Bone marrow (tissue), 2 donors: ENCODE measurements at regions not wholly inside any gene's neighbourhood (a gene's known extent, or its start where the extent isn't known, plus 50 kb on each side); places are given as distances from the start of the nearest gene placed in this dataset.
"Not testable (repeated sequence)": the region's sequence is repeated elsewhere in the genome, so short reads cannot be mapped to it uniquely, and the experiment has no call there.

Experiments
- DNase-seq, 2 donors: peaks; one replicate each; lab custom pipeline; 2025; lab: John Stamatoyannopoulos, UW

DNA sequence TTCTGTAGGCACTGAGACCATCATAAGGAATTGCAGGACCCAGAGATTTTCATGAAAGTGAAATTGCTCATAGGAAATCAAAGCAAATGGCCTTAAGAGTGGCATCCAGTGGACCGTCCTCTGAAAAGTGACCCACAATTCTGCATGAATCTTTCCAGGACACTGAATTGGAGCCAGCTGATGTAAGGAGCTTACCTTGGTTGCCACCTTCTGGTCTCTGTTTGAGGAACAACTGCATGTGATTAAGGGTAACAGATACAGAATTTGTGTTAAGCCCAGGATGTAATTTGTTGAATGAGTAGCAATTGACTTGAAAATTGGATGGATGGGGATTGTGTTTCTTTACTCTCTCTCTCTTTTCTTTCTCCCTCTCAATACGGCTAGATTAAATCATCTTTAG, 49.9 kb upstream of the GAS1 start:
- DNase-seq = no peak

DNA sequence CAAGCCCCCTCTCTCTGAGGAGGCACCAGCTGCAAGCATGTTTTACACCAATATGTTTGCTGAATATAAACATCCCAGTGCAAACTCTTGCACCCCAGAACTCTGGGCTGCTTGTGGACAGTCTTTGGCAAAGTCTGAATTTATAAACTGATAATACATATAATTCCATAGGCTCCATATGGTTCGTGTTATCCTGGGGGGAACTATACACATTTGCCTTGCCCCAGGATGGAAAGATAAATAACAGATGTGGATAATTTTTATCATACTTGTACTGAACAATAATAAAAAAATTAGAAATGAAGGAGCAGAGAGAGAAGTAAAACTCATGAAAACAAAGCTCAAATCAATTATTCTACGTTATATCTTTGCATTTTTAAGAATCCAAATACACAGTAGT, 50.6 kb upstream of the GAS1 start:
- no peak for DNase-seq

DNA sequence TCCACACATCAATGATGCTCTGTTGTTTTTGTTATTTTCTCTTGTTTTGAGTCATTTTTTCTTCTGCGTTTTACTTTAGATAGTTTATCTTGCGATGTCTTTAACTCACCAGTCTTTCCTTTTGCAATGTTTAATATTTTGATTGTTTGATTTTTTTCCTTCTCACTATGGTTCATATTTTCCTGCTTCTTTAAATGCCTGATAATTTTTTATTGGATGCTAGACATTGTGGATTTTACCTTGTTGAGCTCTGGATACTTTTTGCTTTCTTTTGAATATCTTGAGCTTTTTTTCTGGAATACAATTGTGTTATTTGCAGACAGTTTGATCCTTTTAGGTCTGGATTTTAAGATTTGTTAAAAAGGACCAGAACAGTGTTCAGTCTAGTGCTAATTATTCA, 55.2 kb upstream of the GAS1 start:
- no peak for DNase-seq

- DNase-seq = no peak
Observed at GRCh38 chr9:87004016-87004415, 56.7 kb upstream of the GAS1 start.

DNA sequence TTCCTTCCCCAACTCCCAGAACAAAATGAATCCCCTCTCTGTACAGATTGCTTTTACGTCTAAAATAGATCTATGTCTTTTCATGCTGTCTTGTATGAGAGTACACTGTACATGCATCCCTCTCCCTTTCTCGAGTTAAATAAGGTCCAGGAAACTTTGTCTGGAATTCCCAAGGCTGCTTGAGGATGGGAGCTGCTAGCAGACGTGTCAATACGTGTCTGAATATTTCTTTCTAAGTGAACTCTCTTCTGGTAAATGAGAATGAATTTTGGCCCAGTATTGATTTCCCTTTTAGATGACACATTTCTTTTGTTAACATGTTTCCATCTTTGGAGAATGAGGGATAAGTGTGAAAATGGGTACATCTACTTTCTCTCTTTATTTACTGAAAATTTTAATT, 59.6 kb upstream of the GAS1 start:
- no peak for DNase-seq

DNA sequence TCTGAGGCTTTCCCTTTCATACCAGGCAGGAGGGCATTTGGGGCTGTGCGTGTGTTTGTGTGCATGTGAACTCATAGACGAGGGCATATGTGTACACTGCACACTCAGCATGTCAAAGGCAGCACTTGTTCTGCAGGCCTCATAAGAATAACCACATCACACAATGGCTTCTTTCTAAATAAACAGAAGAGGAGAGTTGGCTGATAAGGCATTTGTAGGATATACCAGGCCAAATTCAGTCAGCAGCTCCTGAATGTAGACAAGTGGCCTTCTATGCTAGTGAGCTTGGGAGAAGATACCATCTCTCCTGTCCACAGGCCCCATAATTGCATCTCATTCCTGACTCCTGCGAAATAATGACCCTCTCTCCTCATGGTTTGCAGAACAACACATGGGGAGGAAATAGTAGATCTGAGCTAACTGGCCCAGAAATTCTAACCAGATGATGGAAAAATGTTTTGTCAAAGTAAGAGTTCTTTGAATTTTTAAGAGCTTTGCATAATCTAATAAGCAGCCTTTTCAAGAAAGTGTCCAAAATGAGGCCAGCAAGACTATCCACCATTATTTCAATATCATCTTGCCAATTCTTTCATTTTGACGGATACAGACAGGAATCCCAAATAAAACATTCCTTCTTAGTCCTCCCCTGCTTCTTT, 60.5 kb upstream of the GAS1 start:
- no peak for DNase-seq

DNA sequence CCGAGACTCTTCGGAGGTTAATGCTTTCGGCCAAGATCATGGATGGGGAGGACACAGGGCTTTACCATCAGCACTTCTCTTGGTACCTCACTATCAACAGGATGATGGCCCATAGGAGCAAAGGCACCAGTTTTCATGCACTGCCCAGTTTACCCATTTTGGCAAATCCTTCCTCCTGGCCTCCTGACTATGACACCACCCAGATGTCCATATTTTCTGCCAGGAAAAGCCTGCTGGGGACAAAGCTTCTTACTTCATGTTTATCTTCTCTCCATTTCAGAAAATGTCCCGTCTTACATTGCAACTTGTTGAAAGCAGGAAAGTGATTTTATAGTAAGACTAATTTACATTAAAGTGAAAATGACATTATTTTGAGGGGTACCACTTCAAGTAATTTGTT, 61.4 kb upstream of the GAS1 start:
- no peak for DNase-seq

DNA sequence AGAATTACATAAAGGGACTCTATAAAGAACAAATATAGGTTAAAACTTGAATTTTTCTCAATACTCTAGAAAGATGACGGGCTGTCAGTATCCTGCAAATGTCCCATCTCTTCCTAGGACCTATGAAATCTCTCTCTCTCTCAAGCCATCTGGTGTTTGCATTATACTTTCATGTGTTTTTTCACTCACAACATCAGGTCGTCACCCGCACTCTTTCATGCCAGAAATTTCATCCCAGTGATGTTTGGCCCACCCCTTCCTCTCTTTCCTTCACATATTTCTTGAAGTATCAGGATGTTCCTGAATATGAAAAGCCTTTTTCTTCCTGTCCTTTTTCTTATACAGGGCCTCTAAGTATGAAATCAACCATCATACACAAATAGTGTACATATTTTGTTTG, 63.3 kb upstream of the GAS1 start:
- DNase-seq = no peak

GRCh38 chr9:87011551-87011950, 64.2 kb upstream of the GAS1 start:
- no peak for DNase-seq

DNA sequence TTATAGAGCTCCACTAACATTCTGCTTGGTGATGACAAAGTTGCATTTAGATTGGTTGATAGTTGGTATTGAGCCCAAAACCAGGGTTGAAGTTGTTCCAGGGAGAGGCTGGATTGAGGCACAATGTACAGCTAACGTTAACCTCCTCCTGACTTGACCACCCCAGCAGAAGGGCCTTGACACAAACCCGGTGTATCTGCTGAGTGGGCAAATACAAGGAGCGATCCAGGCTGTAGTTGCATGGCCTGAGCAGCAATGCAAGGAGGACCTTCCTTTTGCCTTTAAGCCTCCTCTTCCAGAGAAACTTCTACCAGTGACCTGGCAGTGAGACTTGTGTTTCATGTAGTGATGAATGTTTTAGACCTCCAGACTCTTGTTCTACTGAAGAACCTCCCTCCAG, 66.2 kb upstream of the GAS1 start:
- no peak for DNase-seq

- DNase-seq = no peak
Observed at GRCh38 chr9:87014436-87014835, 67.1 kb upstream of the GAS1 start.

GRCh38 chr9:87016681-87017080, 69.4 kb upstream of the GAS1 start:
- DNase-seq = no peak

DNA sequence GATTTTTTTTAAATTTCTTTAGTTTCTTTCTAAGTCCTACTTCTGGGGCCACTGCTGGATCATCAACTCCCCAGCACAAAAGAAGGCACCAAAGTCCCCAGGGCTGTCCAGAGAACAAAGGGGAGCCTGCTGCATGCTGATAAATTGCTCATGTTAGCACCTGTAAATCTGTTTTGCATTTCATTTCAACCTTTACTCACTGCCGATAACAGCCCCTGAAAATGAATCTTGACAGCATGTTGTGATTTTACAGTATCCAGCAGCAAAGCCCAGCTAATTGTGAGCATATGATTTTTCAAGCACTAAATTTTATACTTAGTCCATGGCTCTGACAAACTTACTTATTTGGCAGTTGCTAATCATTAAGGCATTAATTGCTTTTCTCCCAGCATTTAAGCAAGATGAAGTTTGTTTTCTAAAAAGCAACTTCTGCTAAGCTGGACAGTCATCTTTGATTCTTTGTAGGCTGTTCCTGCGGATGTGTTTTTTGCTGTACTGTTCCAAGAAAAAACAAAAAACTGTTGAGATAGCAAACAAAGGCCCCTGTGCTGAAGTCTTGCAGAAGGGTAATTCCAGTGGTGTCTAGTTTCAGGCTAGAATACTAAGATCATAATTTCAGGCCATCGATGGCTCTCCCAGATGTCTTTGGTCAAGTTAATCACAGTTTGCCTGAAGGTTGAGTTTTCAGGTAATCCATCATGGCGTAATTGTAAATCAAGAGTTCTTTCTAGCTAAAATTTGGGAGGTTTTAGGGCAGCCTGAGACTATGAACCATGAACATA, 73.1 kb upstream of the GAS1 start:
- no peak for DNase-seq

GRCh38 chr9:87022178-87022577, 74.9 kb upstream of the GAS1 start:
- DNase-seq = no peak

- no peak for DNase-seq
Observed at GRCh38 chr9:87026204-87026603, 78.9 kb upstream of the GAS1 start.

DNA sequence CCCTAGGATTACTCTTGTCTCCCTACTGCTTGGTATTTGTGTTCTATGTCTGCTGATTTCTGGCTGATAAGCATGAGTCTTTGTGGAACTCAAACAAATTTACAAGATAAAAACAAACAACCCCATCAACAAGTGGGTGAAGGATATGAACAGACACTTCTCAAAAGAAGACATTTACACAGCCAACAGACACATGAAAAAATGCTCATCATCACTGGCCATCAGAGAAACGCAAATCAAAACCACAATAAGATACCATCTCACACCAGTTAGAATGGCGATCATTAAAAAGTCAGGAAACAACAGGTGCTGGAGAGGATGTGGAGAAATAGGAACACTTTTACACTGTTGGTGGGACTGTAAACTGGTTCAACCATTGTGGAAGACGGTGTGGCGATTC, 81.5 kb upstream of the GAS1 start:
- not testable (repeated sequence) for DNase-seq

DNA sequence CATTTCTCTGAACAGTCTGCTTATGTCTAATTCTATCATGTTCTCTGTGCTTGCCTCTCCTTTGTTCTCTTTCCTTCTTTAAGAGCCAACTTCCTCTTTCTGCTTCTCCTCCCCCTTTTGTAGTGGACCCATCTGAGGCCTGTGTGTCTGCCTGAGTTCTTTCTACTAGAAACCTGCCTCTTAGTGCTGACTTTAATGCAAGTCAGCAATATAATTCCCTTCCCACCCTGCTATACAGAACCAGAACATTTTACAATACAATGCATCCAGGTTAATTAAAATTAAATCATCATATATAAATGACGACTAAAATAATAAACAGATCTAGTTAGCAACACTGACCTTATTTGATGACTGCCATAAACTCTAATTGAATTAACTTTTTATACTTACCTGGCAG, 82.6 kb upstream of the GAS1 start:
- no peak for DNase-seq

GRCh38 chr9:87034841-87035240, 87.5 kb upstream of the GAS1 start:
- DNase-seq = no peak

DNA sequence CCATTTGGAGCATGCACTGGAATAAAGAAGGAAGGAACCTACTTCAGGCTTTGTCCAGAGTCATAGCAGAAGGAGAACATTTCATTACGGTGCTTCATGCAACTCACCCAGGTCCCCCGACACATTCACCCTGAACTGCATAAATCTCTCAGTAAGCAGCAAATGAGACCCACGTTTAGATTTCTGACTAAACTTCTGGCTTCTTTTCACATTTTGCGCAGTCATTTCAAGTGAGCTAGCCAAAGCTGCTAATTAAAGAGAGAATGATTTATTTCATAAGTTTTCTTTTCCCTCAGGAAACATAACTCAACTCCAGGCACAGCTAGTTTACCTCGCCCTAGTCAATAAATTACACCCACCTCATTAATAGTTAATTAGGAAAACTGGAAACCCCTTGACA, 88.6 kb upstream of the GAS1 start:
- no peak for DNase-seq

DNA sequence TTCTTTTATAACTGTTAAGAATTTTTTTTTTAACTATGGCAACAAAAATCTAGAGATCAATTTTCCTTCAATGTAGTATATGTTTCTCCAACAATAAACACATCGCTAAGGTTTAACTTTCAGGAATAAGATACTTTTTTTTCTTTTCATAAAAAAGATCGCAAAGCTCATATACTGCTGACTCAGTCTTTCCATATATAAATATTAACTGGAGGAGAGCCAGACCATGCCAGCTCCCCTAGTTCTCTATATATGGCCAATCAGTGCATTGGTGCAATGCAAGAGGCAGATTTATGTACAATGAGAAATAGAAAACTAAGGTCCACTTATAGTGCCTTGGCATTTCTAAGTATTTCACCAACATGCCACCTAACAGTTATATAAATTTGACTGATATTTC, 89.2 kb upstream of the GAS1 start:
- DNase-seq = no peak

- DNase-seq = no peak
Observed at GRCh38 chr9:87039809-87040392, 92.6 kb upstream of the GAS1 start.

GRCh38 chr9:87040410-87041009, 93.2 kb upstream of the GAS1 start:
- no peak for DNase-seq

- DNase-seq = not testable (repeated sequence)
Observed at GRCh38 chr9:87041553-87042235, 94.4 kb upstream of the GAS1 start.
